Heart left ventricle (tissue), 16 donors: ENCODE measurements at regions not wholly inside any gene's neighbourhood (a gene's known extent, or its start where the extent isn't known, plus 50 kb on each side); places are given as distances from the start of the nearest gene placed in this dataset.

Source experiments
- ATAC-seq, 4 donors: fragments of 200-7000 bp; cut with Tn5 transposase; one replicate each; pipeline ENCODE4 v1.9.1; 2020 to 2022; ENCODE audit warnings: moderate library complexity in 4 of 4, mild to moderate bottlenecking in 3 of 4, moderate number of reproducible peaks in 1 of 4
- DNase-seq, 5 donors: peaks; one replicate each; pipeline ENCODE4 v3.0.0-alpha.2; 2020
- H3K27ac ChIP-seq, 12 donors: fragments of 200-600 bp; sonication (generic) in 4 of 12; one replicate each; pipeline versions ENCODE4 v1.5.0 to v1.8.0; 2016 to 2022; ENCODE audit warnings: mild to moderate bottlenecking in 2 of 12
- H3K27me3 ChIP-seq, 9 donors: fragments of 200-600 bp; sonication (generic) in 2 of 9; one replicate each; pipeline versions ENCODE4 v1.5.1 to v1.8.0; 2016 to 2022; ENCODE audit warnings: mild to moderate bottlenecking in 3 of 9
- H3K36me3 ChIP-seq, 9 donors: fragments of 200-600 bp; sonication (generic) in 2 of 9; one replicate each; pipeline versions ENCODE4 v1.5.0 to v1.8.0; 2018 to 2022; ENCODE audit warnings: mild to moderate bottlenecking in 2 of 9
- H3K4me1 ChIP-seq, 12 donors: fragments of 200-600 bp; sonication (generic) in 4 of 12; one replicate each; pipeline versions ENCODE4 v1.5.0 to v1.8.0; 2016 to 2022; ENCODE audit warnings: mild to moderate bottlenecking in 3 of 12
- H3K4me3 ChIP-seq, 12 donors: fragments of 200-600 bp; sonication (generic) in 4 of 12; one replicate each; pipeline versions ENCODE4 v1.5.0 to v1.8.0; 2017 to 2022; ENCODE audit warnings: mild to moderate bottlenecking in 9 of 12, moderate library complexity in 4 of 12
- H3K9me3 ChIP-seq, 12 donors: fragments of 200-600 bp; sonication (generic) in 4 of 12; one replicate each; pipeline versions ENCODE4 v1.5.0 to v1.8.0; 2016 to 2022; ENCODE audit warnings: mild to moderate bottlenecking in 1 of 12
- CTCF ChIP-seq, 12 donors: fragments of 200-600 bp; sonication (generic) in 4 of 12; IDR thresholded peaks; one replicate each; pipeline versions ENCODE4 v1.5.0 to v1.8.0; 2018 to 2022; ENCODE audit warnings: antibody characterized with exemption in 12 of 12, mild to moderate bottlenecking in 5 of 12
- POLR2A ChIP-seq, 2 donors: fragments of 450-650 bp; IDR thresholded peaks; one replicate each; pipeline ENCODE4 v1.6.1; 2017; ENCODE audit warnings: antibody characterized with exemption in 2 of 2, mild to moderate bottlenecking in 2 of 2, moderate library complexity in 2 of 2
- WGBS, 4 donors: extraction: QIAGEN DNeasy Blood & Tissue Kit in 2 of 4; methylation state at CpG; one replicate each; pipeline versions ENCODE4 v1.1.5 to v1.1.7; 2013 to 2018; 5-methylcytosine and 5-hydroxymethylcytosine counted together
- intact Hi-C, 10 donors: fragments of 100-400 bp; cut with DNase I; formaldehyde crosslinking; loops; one replicate each; pipeline versions ENCODE4 v1.11.1 to v1.14.2; 2022
- donor health status: ischemic (EF 13 %, LVEDD 7.1; RV severe dilation, severe dysfunction).
- donor health status: healthy with polysubstance abuse.
- donor health status: DM: no; HTN: yes; CAD: no.
- donor health status: DM: no; HTN: no; CAD: no.
- donor health status: ischemic (EF 25% LVEDD 6.9; RV normal size, moderate dysfunction).
- donor health status: ischemic (EF 25% LVEDD 5.7; RV mildly dilated, moderate dysfunction).
- donor health status: healthy.
- donor health status: DM: yes; HTN: yes; CAD: no.
- donor health status: ischemic (EF 35%, LVEDD 5.7; RV mildly dilated, moderate dysfunction).
- donor health status: nonischemic (EF 11% LVEDD 7.7; RV severe dilation, severe dysfunction).
- donor health status: DM: yes; HTN: yes; CAD: no.
- donor health status: PGD.
- donor health status: ischemic (EF 29% LVEDD 5.4; RV normal size, mild dysfunction).
- donor health status: nonischemic (EF 23%, LVEDD 6.1; RV moderate dilation, normal function).

- no peaks in the 10 kb centered on the region for H3K27me3 ChIP-seq
- WGBS, 4 donors, result 78 to 83% (median 82%) methylated on average over 3 of the region's 3 CpGs
- TF ChIP-seq CTCF (IDR thresholded peaks at IDR 0.05), result no peak
- no peak for TF ChIP-seq POLR2A (IDR thresholded peaks at IDR 0.05)
- H3K4me1 ChIP-seq, result no peaks in the 10 kb centered on the region
- no peak for DNase-seq
- H3K27ac ChIP-seq, result no peak overlapping the region
- H3K9me3 ChIP-seq, result peaks cover 0 to 8% (median 0%) of the 10 kb centered on the region in 12 donors
- no peak overlapping the region for H3K4me3 ChIP-seq
- ATAC-seq, result no peak
- no peaks in the 10 kb centered on the region for H3K36me3 ChIP-seq
- intact Hi-C loops, result no loop called here
These were observed 248.0 kb upstream of the SFRP2 start for GRCh38 chr4:154036856-154037255.

GRCh38 chr4:154035341-154035740 is 246.5 kb upstream of the SFRP2 start:
- peaks cover 0 to 11% (median 0%) of the 10 kb centered on the region in 12 donors for H3K9me3 ChIP-seq
- no peak overlapping the region for H3K27ac ChIP-seq
- H3K4me1 ChIP-seq, result no peaks in the 10 kb centered on the region
- 78 to 84% (median 82%) methylated on average over 1 of the region's 1 CpG for WGBS, 4 donors
- ATAC-seq (no peak), DNase-seq (no peak)
- H3K4me3 ChIP-seq, result no peak overlapping the region
- no peaks in the 10 kb centered on the region for H3K27me3 ChIP-seq
- TF ChIP-seq CTCF (IDR thresholded peaks at IDR 0.05), result no peak
- TF ChIP-seq POLR2A (IDR thresholded peaks at IDR 0.05), result no peak
- intact Hi-C loops, result no loop called here
- no peaks in the 10 kb centered on the region for H3K36me3 ChIP-seq

- Histone ChIP-seq H3K4me1 (no peaks in the 10 kb centered on the region), H3K36me3 (no peaks in the 10 kb centered on the region), H3K27me3 (no peaks in the 10 kb centered on the region), H3K27ac (no peak overlapping the region), H3K9me3 (peaks cover 0 to 11% (median 0%) of the 10 kb centered on the region in 12 donors), H3K4me3 (no peak overlapping the region)
- DNase-seq (no peak), ATAC-seq (no peak)
- TF ChIP-seq POLR2A (IDR thresholded peaks at IDR 0.05) (no peak), CTCF (IDR thresholded peaks at IDR 0.05) (no peak)
- WGBS, 4 donors, result 57 to 73% (median 64%) methylated on average over 3 of the region's 3 CpGs
- intact Hi-C loops, result no loop called here
These were observed 245.0 kb upstream of the SFRP2 start for GRCh38 chr4:154033921-154034320.

GRCh38 chr4:154032914-154033313 is 244.0 kb upstream of the SFRP2 start:
- TF ChIP-seq POLR2A (IDR thresholded peaks at IDR 0.05), result no peak
- TF ChIP-seq CTCF (IDR thresholded peaks at IDR 0.05), result no peak
- peaks cover 0 to 11% (median 0%) of the 10 kb centered on the region in 12 donors for H3K9me3 ChIP-seq
- ATAC-seq, result no peak
- 86 to 90% (median 87%) methylated on average over 3 of the region's 3 CpGs for WGBS, 4 donors
- no peak overlapping the region for H3K4me3 ChIP-seq
- H3K36me3 ChIP-seq, result no peaks in the 10 kb centered on the region
- intact Hi-C loops, result no loop called here
- no peaks in the 10 kb centered on the region for H3K4me1 ChIP-seq
- H3K27me3 ChIP-seq, result no peaks in the 10 kb centered on the region
- DNase-seq, result no peak
- H3K27ac ChIP-seq, result no peak overlapping the region
